NCI-H2196 treated with DMSO at 0.1 percent for 48 hours (cell line): ENCODE measurements at regions not wholly inside any gene's neighbourhood (a gene's known extent, or its start where the extent isn't known, plus 50 kb on each side); places are given as distances from the start of the nearest gene placed in this dataset.
"Not testable (repeated sequence)": the region's sequence is repeated elsewhere in the genome, so short reads cannot be mapped to it uniquely, and the experiment has no call there.

Experiments
- DNase-seq: peaks from one replicate; lab custom pipeline; 2025; ENCODE audit not compliant: unreplicated experiment; lab: John Stamatoyannopoulos, UW

DNA sequence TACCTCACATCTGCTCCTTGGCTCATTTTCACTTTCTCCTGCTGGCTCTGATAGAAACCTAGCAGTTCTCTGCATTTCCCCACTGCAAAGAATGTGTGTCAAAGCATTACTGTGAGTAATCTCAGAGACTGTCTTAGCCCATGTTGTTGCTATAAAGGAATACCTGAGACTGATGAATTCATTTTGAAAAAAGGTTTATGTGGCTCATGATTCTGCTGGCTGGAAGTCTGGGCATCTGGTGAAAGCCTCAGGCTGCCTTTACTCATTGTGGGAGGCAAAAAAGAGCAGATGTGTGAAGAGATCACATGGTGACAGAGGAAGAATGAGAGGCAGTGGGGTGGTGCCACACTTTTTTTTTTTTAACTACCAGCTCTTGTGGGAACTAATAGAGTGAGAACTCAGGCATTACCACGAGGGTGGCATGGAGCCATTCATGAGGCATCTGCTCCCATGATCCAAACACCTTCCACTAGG lies 191.6 kb upstream of the CTNND2 start:
- no peak for DNase-seq

DNA sequence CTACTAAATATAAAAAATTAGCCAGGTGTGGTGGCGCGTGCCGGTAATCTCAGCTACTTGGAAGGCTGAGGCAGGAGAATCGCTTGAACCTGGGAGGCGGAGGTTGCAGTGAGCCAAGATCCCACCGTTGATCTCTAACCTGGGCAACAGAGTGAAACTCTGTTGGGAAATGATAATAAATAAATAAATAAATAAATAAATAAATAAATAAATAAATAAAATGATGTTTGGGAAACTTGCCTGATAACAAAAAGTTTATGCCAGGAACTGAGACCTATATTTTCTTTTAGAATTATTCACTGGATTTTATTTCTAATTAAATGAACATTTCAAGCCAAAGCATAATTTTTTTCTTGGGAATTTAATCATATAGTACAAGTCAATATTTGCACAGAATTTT lies 189.3 kb upstream of the CTNND2 start:
- no peak for DNase-seq

DNA sequence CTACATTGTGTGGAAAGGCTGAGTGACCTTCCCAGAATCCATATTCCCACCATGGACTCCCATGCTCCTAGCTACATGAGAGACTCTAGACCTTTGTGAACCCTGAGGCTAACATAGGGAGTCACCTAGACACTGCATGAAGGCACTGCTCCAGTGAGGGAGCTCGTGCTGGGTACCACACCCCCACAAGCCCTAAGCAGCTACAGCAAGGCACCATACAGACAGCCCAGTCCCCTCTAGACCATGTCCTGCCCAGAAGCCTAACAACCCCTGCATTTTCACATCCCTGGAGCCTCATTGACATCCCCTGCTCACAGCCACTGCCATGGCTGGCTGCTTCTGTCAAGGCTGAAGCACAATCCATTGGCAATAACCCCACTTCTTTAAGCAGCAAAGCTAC lies 176.5 kb upstream of the CTNND2 start:
- DNase-seq: no peak

DNA sequence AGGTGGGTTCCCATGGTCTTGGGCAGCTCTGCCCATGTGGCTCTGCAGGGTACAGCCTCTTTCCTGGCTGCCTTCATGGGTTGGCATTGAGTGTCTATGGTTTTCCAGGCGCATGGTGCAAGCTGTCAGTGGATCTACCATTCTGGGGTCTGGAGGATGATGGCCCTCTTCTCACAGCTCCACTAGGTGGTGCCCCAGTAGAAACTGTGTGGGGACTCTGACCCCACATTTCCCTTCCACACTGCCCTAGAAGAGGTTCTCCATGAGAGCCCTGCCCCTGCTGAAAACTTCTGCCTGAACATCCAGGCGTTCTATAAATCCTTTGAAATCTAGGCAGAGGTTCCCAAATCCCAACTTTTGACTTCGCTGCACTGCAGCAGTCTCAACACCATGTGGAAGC lies 174.0 kb upstream of the CTNND2 start:
- DNase-seq: not testable (repeated sequence)

DNA sequence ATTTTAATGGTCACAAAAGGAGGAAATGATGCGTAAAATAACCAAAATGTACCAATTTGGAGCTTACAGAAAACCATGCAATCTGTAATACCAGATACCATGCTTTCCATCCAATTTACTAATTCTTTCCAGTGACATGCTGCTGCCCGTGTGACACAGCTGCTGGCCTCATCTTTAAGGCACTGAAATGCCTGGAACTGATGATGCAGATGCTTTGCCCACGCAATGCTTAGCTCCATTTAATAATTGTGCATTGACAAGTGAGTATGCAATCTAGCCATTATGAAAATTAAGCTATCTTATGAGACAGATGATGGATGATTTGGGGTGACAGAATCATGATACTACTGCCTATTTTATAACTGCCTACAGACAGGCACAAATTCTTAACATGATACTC lies 169.2 kb upstream of the CTNND2 start:
- DNase-seq: no peak

DNA sequence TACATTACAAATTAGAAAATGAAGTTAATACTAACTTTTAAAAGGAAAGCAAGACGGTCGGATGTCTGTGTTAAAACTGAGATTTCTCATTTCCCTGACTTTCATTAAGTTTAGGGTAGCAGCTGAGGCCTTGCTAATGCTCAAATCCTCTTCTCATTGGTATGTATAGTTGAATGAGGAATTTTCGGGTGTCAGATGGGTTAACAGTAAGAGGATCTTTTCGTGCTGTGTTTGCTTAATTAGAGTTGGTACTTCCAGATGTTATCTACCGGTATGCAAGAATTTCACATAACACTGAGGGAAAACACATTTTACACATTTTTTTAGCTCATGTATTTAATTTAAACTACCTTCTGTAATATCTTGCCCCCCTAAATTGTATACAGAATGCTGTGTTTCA lies 168.2 kb upstream of the CTNND2 start:
- no peak for DNase-seq

DNA sequence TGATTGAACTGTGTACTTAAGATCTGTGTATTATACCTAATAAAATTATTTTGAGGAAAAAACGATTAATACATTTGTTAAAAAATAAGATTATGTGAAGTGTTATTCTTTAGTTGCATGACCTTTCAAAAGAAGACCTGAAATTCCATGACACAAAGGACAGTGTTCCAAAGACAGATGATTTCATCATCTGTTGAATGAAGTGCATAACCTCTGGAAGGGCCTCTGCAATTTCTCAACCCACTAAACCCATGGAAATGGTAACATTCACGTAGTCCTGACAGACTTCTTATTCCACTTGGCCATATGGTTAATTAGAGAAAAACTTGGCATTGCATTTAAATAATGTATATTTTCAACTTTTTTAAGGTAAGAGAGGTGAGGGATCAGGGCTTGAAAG lies 167.2 kb upstream of the CTNND2 start:
- DNase-seq: no peak

DNA sequence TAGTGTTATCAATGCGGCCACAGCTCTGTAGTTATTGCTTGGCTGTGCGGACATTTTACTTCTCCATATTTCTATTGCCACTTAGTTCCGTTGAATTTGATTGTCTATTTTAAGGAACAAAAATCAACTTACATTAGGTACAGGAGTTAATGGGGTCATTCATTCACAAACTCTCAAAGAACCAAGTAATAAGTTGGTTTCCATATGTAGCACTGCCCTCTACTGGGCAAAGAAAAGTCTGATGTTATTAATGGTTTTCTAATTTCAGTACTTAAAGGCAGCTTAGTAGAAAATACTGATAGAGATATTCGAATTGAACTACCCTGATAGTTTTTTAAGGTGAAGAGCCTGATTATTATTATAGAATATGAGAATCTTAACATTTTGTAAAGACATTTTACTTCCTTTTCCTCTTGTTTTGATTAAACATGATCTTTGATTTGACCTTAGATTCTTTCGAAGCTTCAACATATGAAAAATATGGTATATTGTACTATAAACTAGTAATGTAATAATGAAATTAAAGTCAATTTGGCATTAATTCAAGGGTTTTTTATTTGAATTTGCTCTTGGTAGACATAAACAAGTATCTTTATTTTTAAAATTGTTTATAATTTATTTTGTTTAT lies 119.5 kb upstream of the CTNND2 start:
- peak; percentile 2 for DNase-seq

DNA sequence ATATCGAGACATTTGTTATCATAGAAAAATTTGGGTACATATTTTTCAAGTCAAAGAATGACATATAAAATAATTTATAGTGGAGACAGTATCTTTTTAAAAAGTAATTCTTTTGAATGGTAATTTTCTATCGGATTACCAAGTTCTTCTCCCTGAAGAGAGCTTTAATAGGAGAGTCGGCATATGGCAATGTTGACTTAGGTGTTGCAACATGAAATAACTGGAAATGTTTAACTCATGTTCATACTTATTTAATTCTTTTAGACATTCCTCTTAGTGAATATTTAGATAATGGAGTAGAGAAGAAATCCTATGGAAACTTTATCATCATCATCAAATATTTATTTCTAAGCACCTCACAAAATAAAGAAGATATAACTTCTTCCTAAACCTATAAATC lies 118.2 kb upstream of the CTNND2 start:
- no peak for DNase-seq

DNA sequence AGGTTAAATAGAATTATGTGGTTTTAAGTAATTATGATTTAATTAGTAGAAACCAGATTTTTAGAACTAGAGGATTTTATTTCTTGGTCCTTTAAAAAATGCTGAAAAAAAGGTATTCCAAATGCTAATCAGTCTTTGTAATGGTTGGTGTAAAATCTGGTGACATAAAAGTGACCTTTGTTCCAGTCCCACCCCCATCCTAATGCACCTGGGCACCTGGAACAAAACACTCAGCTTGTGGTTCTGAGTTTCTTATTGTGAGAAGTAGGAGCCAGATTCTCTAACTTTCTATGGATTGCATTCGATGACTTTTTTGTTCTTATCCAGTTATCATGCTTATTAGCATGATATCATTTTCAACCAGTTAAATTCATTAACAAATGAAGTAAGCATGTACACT lies 115.1 kb upstream of the CTNND2 start:
- DNase-seq: no peak

DNA sequence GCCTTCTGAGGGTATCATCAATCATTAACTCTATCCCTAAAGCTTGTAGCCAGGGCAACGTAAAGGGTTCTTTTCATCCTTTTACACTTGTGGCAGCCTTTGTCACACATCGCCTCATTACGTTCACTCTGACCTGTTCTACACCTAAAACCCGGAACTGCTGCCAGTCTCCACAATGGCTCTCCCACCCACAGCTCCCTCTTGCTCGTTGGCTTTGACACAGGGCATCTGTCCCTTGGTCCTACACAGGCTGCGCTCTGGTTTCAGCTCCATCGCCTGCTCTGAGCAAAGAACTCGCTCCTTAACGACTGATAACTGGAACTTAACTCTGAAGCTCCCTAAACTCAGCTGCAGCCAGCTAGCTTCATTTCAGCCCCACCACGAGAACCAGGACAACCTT lies 112.8 kb upstream of the CTNND2 start:
- DNase-seq: no peak

DNA sequence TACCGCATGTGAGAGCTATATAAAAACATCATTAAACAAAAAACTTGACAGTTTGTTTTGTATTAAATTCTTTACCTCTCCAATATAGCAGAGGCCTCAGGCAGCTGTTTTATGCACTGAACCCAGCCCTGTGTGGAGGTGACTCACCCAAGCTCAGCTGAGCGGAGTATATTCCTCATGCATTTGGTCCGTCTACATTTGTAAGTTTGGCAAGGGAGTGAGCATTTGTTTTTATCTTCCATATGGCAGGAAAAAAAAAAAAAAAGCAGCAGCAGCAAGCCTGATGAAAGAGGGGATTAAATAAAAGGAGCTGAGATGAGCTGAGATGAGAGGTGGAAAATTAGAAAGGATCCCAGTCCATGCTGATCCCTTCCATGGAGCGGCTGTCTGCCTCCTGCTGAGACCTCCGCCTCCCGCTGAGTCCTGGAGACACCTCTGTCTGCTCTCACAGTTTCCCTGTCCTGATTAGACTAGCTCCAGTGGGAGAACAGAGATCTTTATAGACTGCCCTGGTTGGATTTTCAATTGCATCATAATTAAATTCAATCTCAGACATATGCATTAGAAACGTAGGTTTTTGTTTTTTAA lies 112.0 kb upstream of the CTNND2 start:
- DNase-seq: no peak

DNA sequence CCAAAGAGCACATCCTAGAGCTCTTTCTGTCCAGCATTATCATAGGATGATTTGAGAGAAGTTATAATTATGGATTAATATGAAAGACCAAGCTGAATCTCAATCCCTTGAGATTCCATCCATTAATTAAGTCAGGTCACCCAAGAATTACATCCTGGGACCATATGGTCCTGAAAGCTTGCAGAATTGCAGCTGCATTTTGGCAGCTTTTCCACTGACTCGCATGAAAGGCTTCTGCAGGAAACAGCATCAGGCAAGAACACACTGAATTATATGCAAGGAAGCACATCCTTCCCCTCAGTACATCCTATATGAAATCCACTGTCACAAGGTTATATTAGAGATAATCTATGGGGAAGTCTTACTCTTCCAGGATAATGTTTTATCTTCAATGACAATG lies 109.1 kb upstream of the CTNND2 start:
- no peak for DNase-seq

DNA sequence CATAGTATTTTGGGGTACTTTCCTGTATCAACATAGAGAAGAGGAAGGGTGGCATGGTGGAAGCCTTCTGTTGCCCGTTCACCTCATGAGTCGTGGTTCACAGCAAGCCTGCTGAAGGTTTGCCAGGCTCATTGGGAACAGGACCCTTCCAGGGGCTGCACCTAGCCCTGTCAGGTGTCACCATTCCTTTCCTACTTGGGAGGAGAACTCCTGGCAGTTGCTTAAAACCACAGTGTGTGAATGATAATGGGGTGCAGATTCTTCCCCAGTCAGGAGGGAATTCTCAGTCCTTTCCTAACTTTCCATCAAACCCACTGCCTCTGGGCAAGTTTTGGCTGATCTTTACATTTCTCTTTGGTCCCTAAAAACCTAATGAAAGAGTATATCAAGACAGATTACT lies 99.4 kb upstream of the CTNND2 start:
- no peak for DNase-seq

DNA sequence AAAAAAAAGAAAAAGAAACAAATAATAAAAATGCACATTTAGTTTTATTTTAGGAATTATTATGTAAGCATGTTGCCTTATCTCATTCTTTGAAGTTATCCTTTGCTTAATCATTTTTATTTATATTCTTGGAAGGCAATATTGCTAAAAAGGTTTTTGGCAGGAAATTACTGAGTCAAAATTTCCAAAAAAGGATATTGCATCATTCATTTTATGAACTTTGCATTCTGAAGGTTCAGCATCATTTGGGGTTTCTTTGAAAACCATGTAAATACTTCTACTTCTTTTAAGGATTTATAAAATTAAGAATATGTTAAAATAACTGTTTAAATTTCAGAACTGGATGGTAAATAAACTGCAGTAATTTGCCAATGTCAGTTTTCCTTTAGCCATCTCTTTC lies 94.2 kb upstream of the CTNND2 start:
- DNase-seq: no peak

DNA sequence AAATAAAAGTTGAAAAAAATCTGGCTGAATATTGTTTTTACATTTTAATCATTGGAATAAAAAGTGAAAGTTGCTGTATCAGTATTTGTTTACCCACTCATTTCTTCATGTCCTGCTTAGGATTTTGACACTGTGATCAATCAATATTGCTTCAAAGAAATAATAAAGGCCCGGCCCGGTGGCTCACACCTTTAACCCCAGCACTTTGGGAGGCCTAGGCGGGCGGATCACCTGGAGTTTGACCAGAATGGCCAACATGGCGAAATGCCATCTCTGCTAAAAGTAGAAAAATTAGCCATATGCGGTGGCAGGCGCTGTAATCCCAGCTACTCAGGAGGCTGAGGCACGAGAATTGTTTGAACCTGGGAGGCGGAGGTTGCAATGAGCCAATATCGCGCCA lies 93.7 kb upstream of the CTNND2 start:
- DNase-seq: no peak

DNA sequence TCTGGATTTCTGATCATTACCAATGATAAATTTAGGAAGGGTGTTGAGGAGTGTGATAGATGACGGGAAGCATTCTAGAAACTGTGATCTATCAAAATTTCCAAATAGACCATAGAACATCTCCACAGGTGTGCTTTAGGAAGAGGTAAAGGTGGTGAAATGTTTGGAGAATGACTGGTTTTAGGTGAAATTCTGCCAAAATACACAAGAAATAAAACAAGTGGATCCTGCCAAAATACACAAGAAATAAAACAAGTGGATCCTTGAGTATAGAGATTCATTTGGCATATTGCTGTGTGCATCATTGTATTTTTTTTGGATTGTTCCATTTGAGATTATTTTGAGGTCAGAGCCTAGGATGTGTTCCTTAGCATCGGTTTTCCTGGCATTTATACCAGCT lies 88.3 kb upstream of the CTNND2 start:
- DNase-seq: no peak

DNA sequence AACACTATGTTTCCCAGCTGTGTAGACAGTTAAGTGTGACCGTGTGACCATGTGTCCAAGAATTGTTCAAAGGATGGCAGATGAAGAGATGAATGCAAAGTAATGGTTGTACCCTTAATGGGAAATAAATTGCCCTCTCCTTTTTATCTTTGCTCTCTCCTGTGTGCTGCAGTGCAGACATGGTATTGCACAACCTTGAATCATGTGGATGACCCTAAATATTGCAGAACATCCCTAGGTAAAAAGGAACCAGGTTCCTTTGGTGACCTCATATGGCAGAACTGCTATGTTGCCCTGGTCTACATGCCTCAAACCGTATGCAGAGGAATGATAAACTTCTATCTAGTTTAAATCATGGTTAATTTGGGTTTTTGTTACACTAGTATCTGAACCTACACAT lies 81.7 kb upstream of the CTNND2 start:
- no peak for DNase-seq

DNA sequence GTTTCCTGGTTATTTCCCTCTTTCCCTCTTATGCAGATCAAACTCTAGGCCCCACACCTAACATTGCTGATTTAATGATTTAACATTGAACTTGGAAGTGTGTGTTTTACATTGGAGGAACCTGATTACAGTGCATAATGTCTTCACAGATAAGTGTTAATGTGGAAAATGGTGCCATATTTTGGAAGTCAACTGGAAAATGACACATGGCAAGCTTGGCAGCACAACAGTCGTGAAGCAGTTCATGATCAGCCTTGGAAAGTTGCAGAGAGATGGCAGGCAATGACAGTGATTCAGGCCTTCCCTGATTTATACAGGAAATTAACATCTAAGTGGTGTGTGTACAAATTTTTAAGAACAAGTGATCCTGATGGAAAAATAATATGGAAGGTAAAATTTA lies 80.0 kb upstream of the CTNND2 start:
- no peak for DNase-seq

DNA sequence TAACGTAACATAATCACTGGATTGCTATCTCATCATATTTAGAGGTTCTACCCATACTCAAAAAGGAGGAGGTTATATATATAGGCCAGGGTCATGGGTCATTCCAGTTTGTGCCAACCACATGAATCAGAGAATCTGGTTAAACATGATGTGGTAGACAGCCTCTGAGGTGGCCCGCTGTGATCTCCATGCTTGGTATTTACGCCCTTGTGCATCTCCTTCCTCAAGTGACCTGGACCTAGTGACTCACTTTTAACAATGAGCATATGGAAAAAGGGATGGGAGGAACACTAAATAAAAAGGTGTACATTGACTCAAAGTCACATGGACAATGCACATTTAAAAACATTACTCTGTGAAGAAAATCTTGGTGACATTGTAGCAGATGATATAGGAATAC lies 77.7 kb upstream of the CTNND2 start:
- no peak for DNase-seq

DNA sequence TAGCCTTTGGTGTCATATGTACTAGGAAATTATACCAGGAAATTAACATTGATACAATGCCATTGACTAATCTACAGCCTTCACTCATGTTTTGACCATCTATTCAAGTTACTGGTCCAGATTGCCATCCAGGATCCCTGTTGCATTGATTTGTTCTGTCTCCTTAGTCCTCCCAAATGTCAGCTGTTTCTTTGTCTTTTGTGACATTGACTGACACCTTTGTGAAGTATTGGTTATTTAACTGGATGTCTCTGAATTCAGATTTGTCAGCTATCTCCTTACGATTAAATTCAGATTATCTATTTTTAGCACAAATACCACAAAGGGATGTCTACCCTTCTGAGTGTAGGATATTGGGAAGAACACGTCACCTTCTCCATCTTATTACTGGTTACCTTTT lies 73.7 kb upstream of the CTNND2 start:
- DNase-seq: no peak

DNA sequence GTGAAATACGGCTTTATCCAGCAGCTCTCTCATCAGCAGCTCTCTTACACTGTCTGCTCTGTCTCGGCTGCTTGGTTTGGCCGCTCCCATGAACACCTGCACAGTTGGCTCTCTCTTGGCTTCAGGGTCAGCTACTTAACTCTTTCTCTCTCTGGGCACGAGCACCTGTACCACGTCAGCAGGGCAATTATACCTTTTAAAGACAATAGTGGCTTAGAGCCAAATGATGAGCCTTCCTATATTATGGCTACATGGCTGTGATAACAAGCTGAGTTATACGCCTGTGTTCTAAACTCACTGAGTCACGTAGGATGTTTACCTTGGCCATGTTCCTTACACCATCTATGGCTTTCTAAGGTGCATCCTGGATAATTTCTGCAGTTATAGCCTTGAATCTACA lies 69.2 kb upstream of the CTNND2 start:
- DNase-seq: no peak

DNA sequence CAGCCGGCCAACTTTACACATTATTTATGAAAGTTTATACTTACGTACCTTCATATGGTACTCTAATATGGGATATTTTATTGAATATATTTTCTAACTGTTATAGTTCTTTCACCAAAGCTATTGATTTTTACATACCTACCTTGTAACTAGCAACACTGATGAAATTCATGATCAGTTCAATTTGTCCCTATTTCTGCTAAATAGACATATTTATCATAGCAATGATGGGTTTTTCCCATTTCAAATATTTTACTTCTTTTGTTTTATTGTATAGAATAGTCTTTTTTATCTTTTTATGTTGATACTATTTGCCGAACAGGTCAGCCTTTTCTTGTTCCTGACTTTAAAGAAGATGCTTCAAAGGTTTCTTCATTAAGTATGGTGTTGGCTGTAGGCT lies 59.0 kb upstream of the CTNND2 start:
- no peak for DNase-seq
